ENCODE measurements at regions not wholly inside any gene's neighbourhood (a gene's known extent, or its start where the extent isn't known, plus 50 kb on each side); places are given as distances from the start of the nearest gene placed in this dataset.

GRCh38 chr10:131769571-131770410 is 131.0 kb upstream of the PPP2R2D start:
- no peak for TF ChIP-seq CTCF (IDR thresholded peaks at IDR 0.05; ENCODE audit: partially characterized antibody, unreplicated experiment)
- H3K27ac Mint-ChIP-seq (ENCODE audit: unreplicated experiment) = peak overlapping the region; percentile 25
- peaks cover 6% of the 10 kb centered on the region for H3K27me3 Mint-ChIP-seq (ENCODE audit: unreplicated experiment)
- peak overlapping the region; percentile 5 for H3K4me3 Mint-ChIP-seq (ENCODE audit: unreplicated experiment)
- H3K4me1 Mint-ChIP-seq (ENCODE audit: low read depth, unreplicated experiment) = peaks cover 14% of the 10 kb centered on the region
- peaks cover 4% of the 10 kb centered on the region for H3K36me3 Mint-ChIP-seq (ENCODE audit: unreplicated experiment)
- peaks cover 6% of the 10 kb centered on the region for H3K9me3 Mint-ChIP-seq (ENCODE audit: unreplicated experiment)
- DNase-seq = no peak

- peaks cover 6% of the 10 kb centered on the region for H3K27me3 Mint-ChIP-seq (ENCODE audit: unreplicated experiment)
- H3K27ac Mint-ChIP-seq (ENCODE audit: unreplicated experiment) = no peak overlapping the region
- no peak for TF ChIP-seq CTCF (IDR thresholded peaks at IDR 0.05; ENCODE audit: partially characterized antibody, unreplicated experiment)
- H3K36me3 Mint-ChIP-seq (ENCODE audit: unreplicated experiment) = peaks cover 5% of the 10 kb centered on the region
- H3K9me3 Mint-ChIP-seq (ENCODE audit: unreplicated experiment) = peaks cover 6% of the 10 kb centered on the region
- H3K4me3 Mint-ChIP-seq (ENCODE audit: unreplicated experiment) = no peak overlapping the region
- H3K4me1 Mint-ChIP-seq (ENCODE audit: low read depth, unreplicated experiment) = peaks cover 14% of the 10 kb centered on the region
- no peak for DNase-seq
These were observed 129.7 kb upstream of the PPP2R2D start for GRCh38 chr10:131770946-131771633.

GRCh38 chr10:131771634-131772358 is 129.0 kb upstream of the PPP2R2D start:
- no peak overlapping the region for H3K27ac Mint-ChIP-seq (ENCODE audit: unreplicated experiment)
- no peak for DNase-seq
- peaks cover 8% of the 10 kb centered on the region for H3K9me3 Mint-ChIP-seq (ENCODE audit: unreplicated experiment)
- peaks cover 12% of the 10 kb centered on the region for H3K36me3 Mint-ChIP-seq (ENCODE audit: unreplicated experiment)
- peaks cover 8% of the 10 kb centered on the region for H3K27me3 Mint-ChIP-seq (ENCODE audit: unreplicated experiment)
- H3K4me3 Mint-ChIP-seq (ENCODE audit: unreplicated experiment) = no peak overlapping the region
- peaks cover 14% of the 10 kb centered on the region for H3K4me1 Mint-ChIP-seq (ENCODE audit: low read depth, unreplicated experiment)
- no peak for TF ChIP-seq CTCF (IDR thresholded peaks at IDR 0.05; ENCODE audit: partially characterized antibody, unreplicated experiment)

GRCh38 chr10:131772441-131772840 is 128.4 kb upstream of the PPP2R2D start:
- Mint-ChIP-seq H3K9me3 (ENCODE audit: unreplicated experiment) (peaks cover 9% of the 10 kb centered on the region), H3K36me3 (ENCODE audit: unreplicated experiment) (peaks cover 16% of the 10 kb centered on the region), H3K4me1 (ENCODE audit: low read depth, unreplicated experiment) (peaks cover 14% of the 10 kb centered on the region), H3K27me3 (ENCODE audit: unreplicated experiment) (peaks cover 8% of the 10 kb centered on the region), H3K4me3 (ENCODE audit: unreplicated experiment) (no peak overlapping the region), H3K27ac (ENCODE audit: unreplicated experiment) (no peak overlapping the region)
- DNase-seq = no peak
- no peak for TF ChIP-seq CTCF (IDR thresholded peaks at IDR 0.05; ENCODE audit: partially characterized antibody, unreplicated experiment)
